Tibial artery (tissue), 4 donors: ENCODE measurements at regions not wholly inside any gene's neighbourhood (a gene's known extent, or its start where the extent isn't known, plus 50 kb on each side); places are given as distances from the start of the nearest gene placed in this dataset.

Experiments used
- DNase-seq, 2 donors: peaks; one replicate each; pipeline ENCODE4 v3.0.0-alpha.2; 2019
- H3K27ac ChIP-seq, 2 donors: fragments of 200-600 bp; sonication (generic) in 1 of 2; 1 replicate in 1 of 2; 2 replicates in 1 of 2; pipeline ENCODE4 v1.5.1; 2018 to 2019; ENCODE audit warnings: mild to moderate bottlenecking in 1 of 2
- H3K27me3 ChIP-seq, 2 donors: fragments of 200-600 bp; sonication (generic) in 1 of 2; one replicate each; pipeline versions ENCODE4 v1.5.1 to v1.6.0; 2016 to 2019
- H3K36me3 ChIP-seq, 3 donors: fragments of 200-600 bp; sonication (generic) in 2 of 3; one replicate each; pipeline ENCODE4 v1.5.1; 2016 to 2019; ENCODE audit warnings: mild to moderate bottlenecking in 2 of 3
- H3K4me1 ChIP-seq, 4 donors: fragments of 200-600 bp; sonication (generic) in 2 of 4; 1 replicate in 3 of 4; 2 replicates in 1 of 4; pipeline ENCODE4 v1.5.1; 2016 to 2019
- H3K4me3 ChIP-seq, 2 donors: fragments of 200-600 bp; sonication (generic) in 1 of 2; 1 replicate in 1 of 2; 2 replicates in 1 of 2; pipeline ENCODE4 v1.5.1; 2018 to 2019; ENCODE audit warnings: mild to moderate bottlenecking in 2 of 2
- H3K9me3 ChIP-seq, 3 donors: fragments of 200-600 bp; sonication (generic) in 1 of 3; one replicate each; pipeline ENCODE4 v1.5.1; 2016 to 2019
- intact Hi-C: fragments of 100-400 bp; cut with DNase I; formaldehyde crosslinking; loops from one replicate; pipeline ENCODE4 v1.15.0; 2023; ENCODE audit warnings: low total_unique reads
- TF ChIP-seq, protein P1 (sequence below), 2 experiments: fragments of 200-600 bp in 1 of 2; fragments of 450-650 bp in 1 of 2; IDR thresholded peaks; one replicate each; pipeline ENCODE4 v1.5.1; 2017 to 2019; ENCODE audit warnings: antibody characterized with exemption in 2 of 2, mild to moderate bottlenecking in 1 of 2, moderate library complexity in 1 of 2

DNA sequence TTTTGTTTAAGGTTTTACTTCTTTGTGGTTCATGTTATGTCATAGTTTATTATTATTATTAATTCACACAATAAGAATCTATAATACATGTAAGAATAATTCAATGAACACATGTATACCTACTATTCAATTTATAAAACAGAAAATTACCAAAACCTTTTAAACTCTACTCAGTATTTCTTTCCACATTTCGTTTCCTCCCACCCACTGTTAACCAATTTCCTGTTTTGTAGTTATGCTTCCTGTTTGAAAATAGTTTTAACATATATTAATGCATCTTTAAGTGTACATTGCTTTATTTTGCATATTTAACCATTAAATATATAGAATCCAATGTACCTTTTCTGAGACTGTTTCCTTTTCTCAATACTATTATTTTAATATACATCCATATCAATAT, 397.9 kb upstream of the SPTLC3 start:
- H3K9me3 ChIP-seq = no peaks in the 10 kb centered on the region
- no peaks in the 10 kb centered on the region for H3K4me1 ChIP-seq
- no peaks in the 10 kb centered on the region for H3K36me3 ChIP-seq
- H3K27ac ChIP-seq = no peak overlapping the region
- DNase-seq = no peak
- H3K4me3 ChIP-seq = no peak overlapping the region
- H3K27me3 ChIP-seq = no peaks in the 10 kb centered on the region
- intact Hi-C loops = no loop called here
- TF ChIP-seq, protein P1, sequence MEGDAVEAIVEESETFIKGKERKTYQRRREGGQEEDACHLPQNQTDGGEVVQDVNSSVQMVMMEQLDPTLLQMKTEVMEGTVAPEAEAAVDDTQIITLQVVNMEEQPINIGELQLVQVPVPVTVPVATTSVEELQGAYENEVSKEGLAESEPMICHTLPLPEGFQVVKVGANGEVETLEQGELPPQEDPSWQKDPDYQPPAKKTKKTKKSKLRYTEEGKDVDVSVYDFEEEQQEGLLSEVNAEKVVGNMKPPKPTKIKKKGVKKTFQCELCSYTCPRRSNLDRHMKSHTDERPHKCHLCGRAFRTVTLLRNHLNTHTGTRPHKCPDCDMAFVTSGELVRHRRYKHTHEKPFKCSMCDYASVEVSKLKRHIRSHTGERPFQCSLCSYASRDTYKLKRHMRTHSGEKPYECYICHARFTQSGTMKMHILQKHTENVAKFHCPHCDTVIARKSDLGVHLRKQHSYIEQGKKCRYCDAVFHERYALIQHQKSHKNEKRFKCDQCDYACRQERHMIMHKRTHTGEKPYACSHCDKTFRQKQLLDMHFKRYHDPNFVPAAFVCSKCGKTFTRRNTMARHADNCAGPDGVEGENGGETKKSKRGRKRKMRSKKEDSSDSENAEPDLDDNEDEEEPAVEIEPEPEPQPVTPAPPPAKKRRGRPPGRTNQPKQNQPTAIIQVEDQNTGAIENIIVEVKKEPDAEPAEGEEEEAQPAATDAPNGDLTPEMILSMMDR (IDR thresholded peaks at IDR 0.05) = no peak

DNA sequence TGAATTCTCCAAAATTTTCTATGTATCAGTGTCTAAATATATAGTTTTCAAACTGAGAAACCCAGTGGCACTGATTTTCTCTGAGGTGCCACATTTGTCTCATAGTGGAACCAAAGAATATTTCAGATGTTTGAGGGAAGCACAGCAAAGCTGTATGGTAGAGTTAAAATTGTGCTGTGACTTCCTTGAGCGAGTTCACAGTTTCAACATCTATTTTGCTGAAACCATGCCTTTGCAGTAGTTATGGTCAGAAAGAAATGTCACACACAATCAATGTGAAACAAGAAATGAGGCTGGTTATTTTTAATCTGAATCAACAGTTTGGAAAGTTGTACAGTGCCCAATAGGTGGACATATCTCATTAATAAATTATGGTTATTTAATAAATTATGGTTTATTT, 394.0 kb upstream of the SPTLC3 start:
- Histone ChIP-seq H3K4me1 (no peaks in the 10 kb centered on the region), H3K36me3 (no peaks in the 10 kb centered on the region), H3K27me3 (no peaks in the 10 kb centered on the region), H3K27ac (no peak overlapping the region), H3K4me3 (no peak overlapping the region), H3K9me3 (no peaks in the 10 kb centered on the region)
- TF ChIP-seq, protein P1 (IDR thresholded peaks at IDR 0.05) = no peak
- intact Hi-C loops = no loop called here
- no peak for DNase-seq

DNA sequence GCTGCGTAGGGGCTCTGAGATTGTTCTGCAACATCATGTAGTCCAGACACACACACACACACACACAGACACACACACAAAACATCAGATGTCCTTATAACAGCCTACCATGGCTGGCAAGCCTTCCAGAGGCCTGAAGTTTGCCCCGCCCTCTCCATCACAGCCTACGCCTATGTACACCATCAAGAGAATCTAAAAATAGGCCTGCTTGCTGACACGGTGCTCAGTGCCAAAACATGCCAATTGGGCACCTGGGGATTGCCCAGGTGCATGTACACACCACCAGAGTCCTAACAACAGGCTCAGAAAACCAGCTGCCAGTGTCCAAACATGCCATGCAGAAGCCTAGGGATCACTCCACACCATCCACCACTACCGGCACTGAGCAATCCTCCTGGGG, 391.7 kb upstream of the SPTLC3 start:
- no peak for DNase-seq
- Histone ChIP-seq H3K36me3 (no peaks in the 10 kb centered on the region), H3K4me3 (no peak overlapping the region), H3K4me1 (no peaks in the 10 kb centered on the region), H3K27ac (no peak overlapping the region), H3K9me3 (no peaks in the 10 kb centered on the region), H3K27me3 (no peaks in the 10 kb centered on the region)
- intact Hi-C loops = no loop called here
- TF ChIP-seq, protein P1 (IDR thresholded peaks at IDR 0.05) = no peak

DNA sequence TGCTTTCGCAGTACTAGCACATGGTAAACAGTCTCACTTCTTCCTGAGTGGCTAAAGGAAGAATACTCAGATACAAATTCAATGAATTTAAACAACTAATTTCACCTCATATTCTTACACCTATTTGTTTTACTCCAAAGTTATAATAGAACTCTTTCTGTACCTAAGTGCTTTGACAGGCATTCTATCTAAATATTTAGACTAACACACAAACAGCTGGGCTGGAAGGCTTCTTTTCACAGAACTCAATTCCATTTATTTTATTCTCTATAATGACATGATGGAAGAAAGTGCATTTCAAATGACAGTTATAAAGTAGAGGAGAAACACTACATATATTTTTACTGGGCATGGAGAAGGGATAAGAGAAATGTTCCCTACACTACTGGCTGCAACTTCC, 384.9 kb upstream of the SPTLC3 start:
- no peaks in the 10 kb centered on the region for H3K9me3 ChIP-seq
- no peaks in the 10 kb centered on the region for H3K4me1 ChIP-seq
- no peak overlapping the region for H3K27ac ChIP-seq
- DNase-seq = no peak
- no peaks in the 10 kb centered on the region for H3K36me3 ChIP-seq
- no peak overlapping the region for H3K4me3 ChIP-seq
- no peaks in the 10 kb centered on the region for H3K27me3 ChIP-seq
- TF ChIP-seq, protein P1 (IDR thresholded peaks at IDR 0.05) = no peak
- intact Hi-C loops = no loop called here

DNA sequence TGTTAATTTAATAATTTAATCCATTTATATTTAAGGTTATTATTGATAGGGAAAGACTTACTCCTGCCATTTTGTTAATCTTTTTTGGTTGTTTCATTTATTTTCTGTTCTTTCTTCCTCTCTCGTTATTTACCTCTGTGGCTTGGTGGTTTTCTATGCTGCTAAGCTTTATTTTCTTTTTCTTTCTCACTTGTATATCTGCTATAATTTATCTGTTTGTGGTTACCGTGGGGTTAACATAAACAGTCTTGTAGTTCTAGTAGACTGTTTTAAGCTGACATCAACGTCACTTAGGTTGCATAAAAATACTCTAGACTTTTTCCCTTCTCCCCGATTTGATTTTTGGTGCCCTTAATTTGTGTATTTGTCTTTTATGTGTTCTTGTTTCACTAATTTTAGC, 381.3 kb upstream of the SPTLC3 start:
- H3K4me3 ChIP-seq = no peak overlapping the region
- TF ChIP-seq, protein P1 (IDR thresholded peaks at IDR 0.05) = no peak
- DNase-seq = no peak
- H3K27ac ChIP-seq = no peak overlapping the region
- intact Hi-C loops = no loop called here
- no peaks in the 10 kb centered on the region for H3K36me3 ChIP-seq
- H3K9me3 ChIP-seq = peaks cover 0 to 3% (median 0%) of the 10 kb centered on the region in 3 donors
- no peaks in the 10 kb centered on the region for H3K4me1 ChIP-seq
- no peaks in the 10 kb centered on the region for H3K27me3 ChIP-seq

DNA sequence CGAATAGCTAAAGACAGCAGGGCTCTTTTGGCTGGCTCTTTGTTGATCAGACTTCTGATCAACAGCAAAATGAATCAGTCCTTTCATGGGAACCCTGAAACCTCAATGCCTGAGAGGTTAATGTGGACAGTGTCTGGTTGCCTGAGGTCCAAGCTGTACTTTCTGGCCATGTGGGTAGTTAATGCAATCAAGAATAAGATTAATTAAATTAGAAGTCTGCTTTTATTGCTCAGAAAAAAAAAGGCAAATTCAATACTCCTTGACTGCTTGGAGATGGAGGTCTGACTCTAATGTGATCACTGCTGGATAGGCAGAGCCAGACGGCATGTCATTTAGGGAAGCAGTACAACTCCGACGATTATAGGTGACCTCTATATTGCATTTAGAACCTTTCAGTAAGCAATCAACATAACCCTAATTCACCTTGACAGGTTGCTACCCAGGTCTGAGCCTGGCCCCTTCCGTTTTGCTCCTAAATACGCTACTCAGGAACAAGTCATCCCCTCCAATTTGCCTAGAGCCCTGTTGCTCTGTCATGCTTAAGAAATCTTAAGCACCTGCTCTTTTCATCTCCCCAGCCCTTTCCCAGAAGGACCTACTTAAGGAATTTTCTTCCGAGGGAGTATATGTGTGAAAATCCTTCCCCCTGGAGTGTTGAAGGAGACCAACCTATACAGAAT, 370.0 kb upstream of the SPTLC3 start:
- TF ChIP-seq, protein P1 (IDR thresholded peaks at IDR 0.05) = no peak
- Histone ChIP-seq H3K9me3 (no peaks in the 10 kb centered on the region), H3K4me3 (no peak overlapping the region), H3K4me1 (no peaks in the 10 kb centered on the region), H3K36me3 (no peaks in the 10 kb centered on the region), H3K27ac (no peak overlapping the region), H3K27me3 (no peaks in the 10 kb centered on the region)
- no peak for DNase-seq
- intact Hi-C loops = no loop called here
